Upper lobe of right lung (tissue), 1 donor: ENCODE measurements at regions not wholly inside any gene's neighbourhood (a gene's known extent, or its start where the extent isn't known, plus 50 kb on each side); places are given as distances from the start of the nearest gene placed in this dataset.

Experiments used
- ATAC-seq: fragments of 200-7000 bp; cut with Tn5 transposase; one replicate; pipeline ENCODE4 v1.9.1; 2020; ENCODE audit warnings: mild to moderate bottlenecking, moderate library complexity
- DNase-seq: peaks from one replicate; pipeline ENCODE4 v3.0.0-alpha.2; 2020
- H3K27ac ChIP-seq: fragments of 200-600 bp; one replicate; pipeline ENCODE4 v1.8.0; 2022
- H3K27me3 ChIP-seq: fragments of 200-600 bp; one replicate; pipeline ENCODE4 v1.8.0; 2022; ENCODE audit warnings: mild to moderate bottlenecking
- H3K36me3 ChIP-seq: fragments of 200-600 bp; one replicate; pipeline ENCODE4 v1.8.0; 2022
- H3K4me1 ChIP-seq: fragments of 200-600 bp; one replicate; pipeline ENCODE4 v1.8.0; 2022
- H3K4me3 ChIP-seq: fragments of 200-600 bp; one replicate; pipeline ENCODE4 v1.8.0; 2022; ENCODE audit warnings: mild to moderate bottlenecking
- H3K9me3 ChIP-seq: fragments of 200-600 bp; one replicate; pipeline ENCODE4 v1.8.0; 2022
- CTCF ChIP-seq: fragments of 200-600 bp; IDR thresholded peaks from one replicate; pipeline ENCODE4 v1.8.0; 2022; ENCODE audit warnings: antibody characterized with exemption
- intact Hi-C: fragments of 100-400 bp; cut with DNase I; formaldehyde crosslinking; loops from one replicate; pipeline ENCODE4 v1.11.0; 2022
- donor health status: DM: no; HTN: yes; CAD: no; lungs with severe emphysema.

GRCh38 chr10:65544756-65545155, 1381.1 kb upstream of the LRRTM3 start:
- ATAC-seq: no peak
- Histone ChIP-seq H3K27ac (no peak overlapping the region), H3K4me1 (no peaks in the 10 kb centered on the region), H3K9me3 (no peaks in the 10 kb centered on the region), H3K27me3 (no peaks in the 10 kb centered on the region), H3K4me3 (no peak overlapping the region), H3K36me3 (no peaks in the 10 kb centered on the region)
- no peak for TF ChIP-seq CTCF
- intact Hi-C loops: no loop called here
- no peak for DNase-seq

- Histone ChIP-seq H3K27me3 (no peaks in the 10 kb centered on the region), H3K9me3 (no peaks in the 10 kb centered on the region), H3K4me1 (no peaks in the 10 kb centered on the region), H3K27ac (no peak overlapping the region), H3K4me3 (no peak overlapping the region), H3K36me3 (no peaks in the 10 kb centered on the region)
- ATAC-seq: no peak
- no peak for TF ChIP-seq CTCF
- intact Hi-C loops: no loop called here
- no peak for DNase-seq
Observed at GRCh38 chr10:65548001-65548400, 1377.8 kb upstream of the LRRTM3 start.

- Histone ChIP-seq H3K4me3 (no peak overlapping the region), H3K4me1 (no peaks in the 10 kb centered on the region), H3K36me3 (no peaks in the 10 kb centered on the region), H3K27ac (no peak overlapping the region), H3K9me3 (no peaks in the 10 kb centered on the region), H3K27me3 (no peaks in the 10 kb centered on the region)
- TF ChIP-seq CTCF: no peak
- DNase-seq (no peak), ATAC-seq (no peak)
- intact Hi-C loops: no loop called here
Observed at GRCh38 chr10:65550761-65551160, 1375.1 kb upstream of the LRRTM3 start.

- Histone ChIP-seq H3K9me3 (no peaks in the 10 kb centered on the region), H3K27ac (no peak overlapping the region), H3K36me3 (no peaks in the 10 kb centered on the region), H3K27me3 (no peaks in the 10 kb centered on the region), H3K4me1 (no peaks in the 10 kb centered on the region), H3K4me3 (no peak overlapping the region)
- ATAC-seq (no peak), DNase-seq (no peak)
- intact Hi-C loops: no loop called here
- no peak for TF ChIP-seq CTCF
Observed at GRCh38 chr10:65555192-65555591, 1370.6 kb upstream of the LRRTM3 start.

GRCh38 chr10:65556006-65556405, 1369.8 kb upstream of the LRRTM3 start:
- no peaks in the 10 kb centered on the region for H3K27me3 ChIP-seq
- no peaks in the 10 kb centered on the region for H3K4me1 ChIP-seq
- H3K36me3 ChIP-seq: no peaks in the 10 kb centered on the region
- H3K9me3 ChIP-seq: no peaks in the 10 kb centered on the region
- H3K4me3 ChIP-seq: no peak overlapping the region
- no peak overlapping the region for H3K27ac ChIP-seq
- no peak for DNase-seq
- ATAC-seq: no peak
- intact Hi-C loops: no loop called here
- no peak for TF ChIP-seq CTCF

- no peak overlapping the region for H3K4me3 ChIP-seq
- DNase-seq: no peak
- no peak for TF ChIP-seq CTCF
- no peaks in the 10 kb centered on the region for H3K27me3 ChIP-seq
- H3K9me3 ChIP-seq: no peaks in the 10 kb centered on the region
- no peaks in the 10 kb centered on the region for H3K36me3 ChIP-seq
- no peak for ATAC-seq
- H3K27ac ChIP-seq: no peak overlapping the region
- intact Hi-C loops: no loop called here
- no peaks in the 10 kb centered on the region for H3K4me1 ChIP-seq
Observed at GRCh38 chr10:65559369-65559768, 1366.5 kb upstream of the LRRTM3 start.
